ENCODE measurements at regions not wholly inside any gene's neighbourhood (a gene's known extent, or its start where the extent isn't known, plus 50 kb on each side); places are given as distances from the start of the nearest gene placed in this dataset.

DNA sequence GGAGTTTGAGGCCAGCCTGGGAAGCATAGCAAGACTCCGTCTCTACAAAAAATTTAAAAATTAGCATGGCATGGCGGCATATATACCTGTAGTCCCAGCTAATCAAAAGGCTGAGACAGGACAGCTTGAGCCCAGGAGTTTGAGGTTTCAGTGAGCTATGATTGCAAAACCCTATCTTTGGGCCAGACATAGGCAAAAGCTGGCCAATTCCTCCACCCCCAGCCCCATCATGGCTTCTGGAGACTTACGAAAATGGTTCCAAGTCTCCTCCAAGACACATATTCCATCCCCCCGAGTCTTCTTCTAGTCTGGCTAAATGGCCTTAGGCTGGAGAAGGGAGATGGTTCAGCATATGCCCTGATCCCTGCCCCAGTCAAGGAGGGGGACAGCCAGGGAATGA, 172.8 kb upstream of the HAAO start:
- H3K27ac ChIP-seq, result no peak overlapping the region
- no peak for TF ChIP-seq ZFX (IDR thresholded peaks at IDR 0.05)
- TF ChIP-seq, protein P1, sequence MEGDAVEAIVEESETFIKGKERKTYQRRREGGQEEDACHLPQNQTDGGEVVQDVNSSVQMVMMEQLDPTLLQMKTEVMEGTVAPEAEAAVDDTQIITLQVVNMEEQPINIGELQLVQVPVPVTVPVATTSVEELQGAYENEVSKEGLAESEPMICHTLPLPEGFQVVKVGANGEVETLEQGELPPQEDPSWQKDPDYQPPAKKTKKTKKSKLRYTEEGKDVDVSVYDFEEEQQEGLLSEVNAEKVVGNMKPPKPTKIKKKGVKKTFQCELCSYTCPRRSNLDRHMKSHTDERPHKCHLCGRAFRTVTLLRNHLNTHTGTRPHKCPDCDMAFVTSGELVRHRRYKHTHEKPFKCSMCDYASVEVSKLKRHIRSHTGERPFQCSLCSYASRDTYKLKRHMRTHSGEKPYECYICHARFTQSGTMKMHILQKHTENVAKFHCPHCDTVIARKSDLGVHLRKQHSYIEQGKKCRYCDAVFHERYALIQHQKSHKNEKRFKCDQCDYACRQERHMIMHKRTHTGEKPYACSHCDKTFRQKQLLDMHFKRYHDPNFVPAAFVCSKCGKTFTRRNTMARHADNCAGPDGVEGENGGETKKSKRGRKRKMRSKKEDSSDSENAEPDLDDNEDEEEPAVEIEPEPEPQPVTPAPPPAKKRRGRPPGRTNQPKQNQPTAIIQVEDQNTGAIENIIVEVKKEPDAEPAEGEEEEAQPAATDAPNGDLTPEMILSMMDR (conservative IDR thresholded peaks at IDR 0.05), result no peak

DNA sequence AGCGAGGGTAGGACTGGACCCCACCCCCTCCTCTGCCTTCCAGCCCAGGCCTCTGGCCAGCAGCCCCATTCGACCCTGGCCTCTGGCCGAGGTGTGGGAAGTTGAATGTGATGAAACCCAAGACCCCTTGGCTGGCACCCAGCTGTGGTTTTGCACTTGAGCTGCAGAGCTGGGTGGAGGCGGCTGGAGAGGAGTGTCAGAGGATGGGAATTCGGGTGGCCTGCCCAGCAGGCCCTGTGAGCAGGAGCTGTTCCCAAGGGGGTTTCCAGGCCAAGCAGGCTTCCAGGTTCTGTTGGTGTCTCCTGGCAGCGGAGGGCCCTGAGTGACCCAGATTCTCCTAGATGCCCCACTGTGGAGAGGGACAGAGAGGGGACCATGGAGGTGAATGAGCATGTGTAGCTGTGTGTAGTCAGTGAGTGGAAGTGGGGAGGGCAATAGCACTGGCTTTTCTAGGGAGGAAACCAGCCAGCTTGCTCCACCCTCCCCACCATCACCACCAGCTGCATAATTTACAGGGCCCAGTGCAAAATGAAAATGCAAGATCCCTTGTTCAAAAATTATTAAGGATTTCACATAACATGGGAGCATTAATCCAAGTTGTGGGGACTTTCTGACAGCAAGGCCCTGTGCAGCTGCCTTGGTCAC, 172.2 kb upstream of the HAAO start:
- H3K27ac ChIP-seq, result no peak overlapping the region
- TF ChIP-seq ZFX (IDR thresholded peaks at IDR 0.05), result no peak
- TF ChIP-seq, protein P1 (conservative IDR thresholded peaks at IDR 0.05), result no peak

DNA sequence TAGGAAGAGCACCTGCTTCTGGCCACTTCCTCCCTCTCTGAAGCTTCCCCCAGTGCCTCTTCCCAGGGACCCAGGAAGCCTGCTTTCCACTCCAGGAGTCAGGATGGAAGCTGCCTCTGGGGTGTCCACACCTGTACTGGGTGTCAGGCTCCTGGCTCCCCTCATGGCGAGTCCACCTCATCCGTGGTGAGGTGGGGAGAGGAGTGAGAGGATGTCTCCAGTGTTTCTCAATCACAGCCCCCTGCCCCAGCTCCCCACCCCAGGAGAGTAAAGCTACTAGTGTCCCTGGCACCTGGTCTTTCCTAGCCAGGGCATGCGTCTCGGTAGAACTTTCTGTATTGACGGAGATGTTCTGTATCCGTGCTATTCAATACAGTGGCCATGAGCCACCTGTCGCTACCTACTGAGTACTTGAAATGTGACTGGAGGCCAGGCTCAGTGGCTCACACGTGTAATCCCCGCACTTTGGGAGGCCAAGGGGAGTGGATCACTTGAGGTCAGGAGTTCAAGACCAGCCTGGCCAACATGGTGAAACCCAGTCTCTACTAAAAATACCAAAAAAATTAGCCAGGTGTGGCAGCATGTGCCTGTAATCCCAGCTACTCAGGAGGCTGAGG, 171.2 kb upstream of the HAAO start:
- H3K27ac ChIP-seq, result no peak overlapping the region
- TF ChIP-seq ZFX (IDR thresholded peaks at IDR 0.05), result no peak
- TF ChIP-seq, protein P1 (conservative IDR thresholded peaks at IDR 0.05), result no peak

DNA sequence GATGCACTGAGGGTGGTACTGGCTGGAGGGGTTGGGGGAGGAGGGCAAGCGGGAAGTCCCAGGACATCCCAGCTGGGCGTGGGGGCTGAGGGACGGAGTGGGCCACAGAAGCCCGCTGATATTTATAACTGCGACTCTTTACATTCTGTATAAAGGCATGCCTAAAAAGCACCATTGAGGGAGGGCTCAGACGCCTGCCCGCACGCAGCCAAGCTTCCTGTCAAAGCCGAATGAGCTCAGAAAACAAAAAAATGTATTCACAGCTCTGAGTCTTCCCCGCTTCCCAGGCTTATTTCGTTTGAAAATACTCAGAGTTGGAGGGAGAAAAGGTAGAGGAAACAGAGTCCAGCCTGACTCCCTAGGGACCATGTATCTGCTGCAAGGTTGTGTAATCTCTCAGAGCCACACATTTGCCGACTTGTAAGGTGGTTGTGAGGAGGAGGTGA, 170.1 kb upstream of the HAAO start:
- H3K27ac ChIP-seq, result no peak overlapping the region
- TF ChIP-seq, protein P1 (conservative IDR thresholded peaks at IDR 0.05), result no peak
- no peak for TF ChIP-seq ZFX (IDR thresholded peaks at IDR 0.05)

DNA sequence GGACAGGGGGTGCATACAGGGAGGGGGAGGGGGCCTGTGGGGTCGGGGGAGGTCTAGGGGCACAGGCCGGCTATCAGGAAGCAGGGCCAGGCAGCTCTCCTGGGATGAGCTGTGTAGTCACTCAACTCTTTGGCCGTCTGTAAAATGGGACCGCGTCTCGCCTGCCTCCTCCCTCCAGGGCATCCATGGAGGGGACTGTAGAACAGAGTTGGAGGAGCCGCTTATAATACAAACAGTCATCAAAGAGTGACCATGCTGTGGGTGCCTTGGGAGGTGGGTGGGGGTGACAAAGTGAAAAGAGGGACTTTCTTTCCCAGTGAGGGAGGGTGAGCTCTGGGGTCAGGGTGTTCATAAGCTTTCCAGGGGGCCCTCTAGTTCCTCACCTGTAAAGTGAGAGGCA, 169.6 kb upstream of the HAAO start:
- H3K27ac ChIP-seq, result no peak overlapping the region
- TF ChIP-seq, protein P1 (conservative IDR thresholded peaks at IDR 0.05), result no peak
- TF ChIP-seq ZFX (IDR thresholded peaks at IDR 0.05), result no peak

DNA sequence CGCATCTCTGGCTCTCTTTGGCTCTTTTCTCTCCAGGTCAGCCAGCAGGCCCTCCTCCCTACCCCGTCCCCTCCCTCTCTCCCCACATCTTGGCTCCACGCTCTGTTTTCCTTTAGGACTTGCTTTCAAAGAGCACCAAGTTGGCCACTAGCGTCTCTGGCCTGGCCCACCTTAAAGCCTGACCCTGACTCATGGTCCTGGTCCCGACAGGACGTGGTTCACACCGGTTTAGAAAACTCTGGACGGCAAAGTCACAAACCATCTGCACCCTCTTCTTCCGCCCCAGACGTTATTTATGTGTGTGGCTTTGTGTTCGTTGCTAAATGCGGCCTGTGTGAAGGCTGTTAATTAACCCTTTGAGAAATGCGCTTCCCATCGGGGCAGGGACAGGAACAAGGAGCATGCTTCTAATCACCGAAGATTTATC, 169.0 kb upstream of the HAAO start:
- TF ChIP-seq, protein P1 (conservative IDR thresholded peaks at IDR 0.05), result no peak
- no peak for TF ChIP-seq ZFX (IDR thresholded peaks at IDR 0.05)
- H3K27ac ChIP-seq, result no peak overlapping the region

DNA sequence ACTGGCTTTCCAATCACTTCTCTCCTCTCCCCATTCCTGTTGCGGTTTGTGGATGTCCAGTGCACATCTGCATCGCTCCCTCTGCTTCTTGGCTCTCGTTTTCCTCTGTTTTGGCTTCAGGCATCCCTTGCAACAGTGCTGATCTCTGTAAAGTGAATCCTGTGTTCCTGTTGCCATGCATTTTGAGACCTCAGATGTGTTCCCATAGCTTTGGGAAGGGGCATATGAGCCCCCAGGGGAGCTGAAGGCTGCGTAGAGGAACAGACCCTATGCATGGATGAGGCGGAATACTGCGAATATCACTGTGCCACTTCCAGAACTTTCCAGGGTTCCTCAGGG, 168.4 kb upstream of the HAAO start:
- no peak for TF ChIP-seq ZFX (IDR thresholded peaks at IDR 0.05)
- TF ChIP-seq, protein P1 (conservative IDR thresholded peaks at IDR 0.05), result no peak
- no peak overlapping the region for H3K27ac ChIP-seq
